ENCODE measurements at regions not wholly inside any gene's neighbourhood (a gene's known extent, or its start where the extent isn't known, plus 50 kb on each side); places are given as distances from the start of the nearest gene placed in this dataset.

DNA sequence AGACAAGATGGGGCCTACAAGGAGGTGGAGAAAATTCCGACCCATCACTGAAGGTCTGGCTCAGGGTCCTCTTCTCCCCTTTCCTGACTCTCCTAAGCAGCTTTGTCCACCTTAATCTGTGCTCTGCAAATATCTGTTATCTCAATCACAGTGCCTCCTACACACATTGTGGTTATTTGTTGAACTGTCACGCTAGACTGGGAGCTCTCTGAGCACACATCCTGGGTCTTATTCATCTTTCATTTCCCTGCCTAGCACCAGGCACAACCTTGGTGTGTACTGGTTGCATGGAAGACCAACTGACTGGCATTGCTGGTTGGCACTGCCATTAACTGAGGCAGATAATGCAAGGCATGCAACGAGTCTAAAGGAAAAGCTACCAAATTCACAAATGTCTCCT is 122.9 kb upstream of the ST6GAL2 start:
- TF ChIP-seq, protein P1, sequence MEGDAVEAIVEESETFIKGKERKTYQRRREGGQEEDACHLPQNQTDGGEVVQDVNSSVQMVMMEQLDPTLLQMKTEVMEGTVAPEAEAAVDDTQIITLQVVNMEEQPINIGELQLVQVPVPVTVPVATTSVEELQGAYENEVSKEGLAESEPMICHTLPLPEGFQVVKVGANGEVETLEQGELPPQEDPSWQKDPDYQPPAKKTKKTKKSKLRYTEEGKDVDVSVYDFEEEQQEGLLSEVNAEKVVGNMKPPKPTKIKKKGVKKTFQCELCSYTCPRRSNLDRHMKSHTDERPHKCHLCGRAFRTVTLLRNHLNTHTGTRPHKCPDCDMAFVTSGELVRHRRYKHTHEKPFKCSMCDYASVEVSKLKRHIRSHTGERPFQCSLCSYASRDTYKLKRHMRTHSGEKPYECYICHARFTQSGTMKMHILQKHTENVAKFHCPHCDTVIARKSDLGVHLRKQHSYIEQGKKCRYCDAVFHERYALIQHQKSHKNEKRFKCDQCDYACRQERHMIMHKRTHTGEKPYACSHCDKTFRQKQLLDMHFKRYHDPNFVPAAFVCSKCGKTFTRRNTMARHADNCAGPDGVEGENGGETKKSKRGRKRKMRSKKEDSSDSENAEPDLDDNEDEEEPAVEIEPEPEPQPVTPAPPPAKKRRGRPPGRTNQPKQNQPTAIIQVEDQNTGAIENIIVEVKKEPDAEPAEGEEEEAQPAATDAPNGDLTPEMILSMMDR (IDR thresholded peaks at IDR 0.05): no peak
- TF ChIP-seq POLR2A (IDR thresholded peaks at IDR 0.05): no peak
